ENCODE measurements at regions not wholly inside any gene's neighbourhood (a gene's known extent, or its start where the extent isn't known, plus 50 kb on each side); places are given as distances from the start of the nearest gene placed in this dataset.

DNA sequence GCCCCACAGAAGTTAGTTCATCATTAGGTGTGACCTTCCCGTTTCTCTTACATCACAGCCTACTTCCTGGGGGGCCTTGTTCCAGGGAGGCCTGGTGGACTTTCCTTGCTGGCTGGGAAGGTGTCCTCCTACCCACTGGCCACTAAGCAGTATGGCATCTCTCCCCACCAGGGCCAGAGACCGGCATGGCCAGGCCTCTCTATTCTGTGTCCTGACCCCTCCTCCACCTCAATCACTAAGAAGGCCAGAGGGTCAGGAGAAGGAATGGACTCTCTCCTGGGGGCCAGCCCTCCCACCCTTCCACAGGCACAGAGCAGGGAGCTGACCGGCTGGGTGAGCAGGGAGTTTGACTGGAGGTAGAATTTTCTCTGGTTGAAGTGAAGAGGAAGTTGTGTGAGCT, 81.9 kb downstream of the PJA1 start:
- TF ChIP-seq, protein P1, sequence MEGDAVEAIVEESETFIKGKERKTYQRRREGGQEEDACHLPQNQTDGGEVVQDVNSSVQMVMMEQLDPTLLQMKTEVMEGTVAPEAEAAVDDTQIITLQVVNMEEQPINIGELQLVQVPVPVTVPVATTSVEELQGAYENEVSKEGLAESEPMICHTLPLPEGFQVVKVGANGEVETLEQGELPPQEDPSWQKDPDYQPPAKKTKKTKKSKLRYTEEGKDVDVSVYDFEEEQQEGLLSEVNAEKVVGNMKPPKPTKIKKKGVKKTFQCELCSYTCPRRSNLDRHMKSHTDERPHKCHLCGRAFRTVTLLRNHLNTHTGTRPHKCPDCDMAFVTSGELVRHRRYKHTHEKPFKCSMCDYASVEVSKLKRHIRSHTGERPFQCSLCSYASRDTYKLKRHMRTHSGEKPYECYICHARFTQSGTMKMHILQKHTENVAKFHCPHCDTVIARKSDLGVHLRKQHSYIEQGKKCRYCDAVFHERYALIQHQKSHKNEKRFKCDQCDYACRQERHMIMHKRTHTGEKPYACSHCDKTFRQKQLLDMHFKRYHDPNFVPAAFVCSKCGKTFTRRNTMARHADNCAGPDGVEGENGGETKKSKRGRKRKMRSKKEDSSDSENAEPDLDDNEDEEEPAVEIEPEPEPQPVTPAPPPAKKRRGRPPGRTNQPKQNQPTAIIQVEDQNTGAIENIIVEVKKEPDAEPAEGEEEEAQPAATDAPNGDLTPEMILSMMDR (IDR thresholded peaks at IDR 0.05) = no peak
- no peak for TF ChIP-seq ZFX (IDR thresholded peaks at IDR 0.05; ENCODE audit: borderline replicate concordance)
- no peak overlapping the region for H3K27ac ChIP-seq

DNA sequence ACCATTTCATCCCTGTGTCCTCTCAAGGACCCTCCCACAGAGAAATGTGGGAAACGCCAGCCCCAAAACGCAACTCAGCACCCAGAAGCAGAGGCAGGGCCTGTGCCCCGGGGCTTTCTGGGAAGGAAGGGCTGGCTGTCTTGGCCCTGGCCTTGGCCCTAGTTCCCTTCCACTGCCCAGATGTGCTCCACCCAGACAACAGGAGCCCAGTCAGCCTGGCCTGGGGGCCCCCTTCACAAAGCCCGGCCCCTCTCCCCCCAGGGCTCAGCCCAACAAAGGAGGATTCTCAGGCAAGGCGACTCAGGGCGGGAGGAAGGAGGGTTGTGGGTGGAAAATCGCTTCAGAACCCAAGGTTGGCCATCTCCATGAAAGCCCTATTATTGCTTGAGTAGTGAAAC, 82.5 kb downstream of the PJA1 start:
- no peak overlapping the region for H3K27ac ChIP-seq
- TF ChIP-seq ZFX (IDR thresholded peaks at IDR 0.05; ENCODE audit: borderline replicate concordance) = no peak
- TF ChIP-seq, protein P1 (IDR thresholded peaks at IDR 0.05) = no peak

DNA sequence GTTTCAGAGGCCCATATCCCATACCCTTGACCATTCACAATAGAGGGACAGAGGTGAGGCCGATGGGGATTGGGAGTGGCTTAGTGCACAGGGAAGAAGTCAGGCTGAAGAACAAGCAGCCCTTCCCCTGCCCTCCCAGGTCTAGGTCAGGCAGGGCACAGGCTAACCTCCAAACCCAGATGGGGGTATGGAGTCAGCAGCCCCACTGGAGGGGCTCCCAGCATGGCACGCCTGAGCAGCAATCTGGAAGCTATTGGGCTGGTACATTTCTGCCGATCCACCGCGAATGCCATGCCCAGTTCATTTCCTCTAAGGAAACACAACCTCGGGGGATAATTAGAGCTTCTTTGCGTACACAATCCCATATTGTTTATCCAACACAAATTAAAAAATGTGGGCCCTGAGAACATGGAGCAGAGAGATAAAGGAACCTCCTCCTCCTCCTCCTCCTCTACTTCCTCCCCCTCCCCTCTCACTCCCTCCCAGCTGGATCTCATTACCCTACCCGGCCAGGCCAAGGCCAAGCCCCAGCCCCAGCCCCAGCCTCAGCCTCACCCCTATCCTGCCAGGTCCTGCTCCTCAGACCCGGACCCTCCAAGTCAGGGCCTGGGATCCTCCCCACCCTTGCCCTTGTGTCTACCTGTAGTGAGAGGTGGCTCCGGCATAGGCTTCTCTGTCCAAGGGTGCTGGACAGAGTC, 83.0 kb downstream of the PJA1 start:
- no peak for TF ChIP-seq ZFX (IDR thresholded peaks at IDR 0.05; ENCODE audit: borderline replicate concordance)
- TF ChIP-seq, protein P1 (IDR thresholded peaks at IDR 0.05) = no peak
- no peak overlapping the region for H3K27ac ChIP-seq

DNA sequence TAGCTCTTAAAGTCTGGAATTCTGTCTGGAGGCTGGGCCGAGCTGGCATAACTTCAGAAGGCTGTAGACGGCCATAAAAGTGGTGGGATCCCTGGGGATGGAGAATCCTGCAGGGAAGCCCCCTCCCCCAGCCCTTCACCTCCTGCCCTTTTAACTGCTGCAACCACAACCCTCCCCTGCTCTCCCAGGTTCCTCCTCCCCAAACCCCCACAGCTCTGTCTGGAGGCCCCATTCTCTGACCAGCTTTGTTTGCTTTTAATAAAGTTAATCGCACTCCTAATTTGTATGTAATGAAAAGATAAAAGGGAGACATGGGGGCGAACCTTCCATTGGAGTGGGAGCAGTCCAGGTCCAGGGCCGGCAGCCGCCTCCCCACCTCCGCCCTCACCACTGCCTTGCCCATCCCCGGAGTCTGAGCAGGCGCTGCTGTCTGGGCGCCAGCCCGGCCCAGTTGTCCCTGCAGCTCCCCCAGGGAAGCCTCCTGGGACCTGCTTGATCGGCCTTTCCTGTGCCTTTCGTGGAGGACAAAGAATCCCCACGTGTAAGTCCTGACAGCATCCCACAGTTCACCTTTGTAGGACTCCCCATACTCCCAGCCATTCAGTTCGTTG, 84.3 kb downstream of the PJA1 start:
- no peak for TF ChIP-seq ZFX (IDR thresholded peaks at IDR 0.05; ENCODE audit: borderline replicate concordance)
- TF ChIP-seq, protein P1 (IDR thresholded peaks at IDR 0.05) = no peak
- H3K27ac ChIP-seq = no peak overlapping the region

DNA sequence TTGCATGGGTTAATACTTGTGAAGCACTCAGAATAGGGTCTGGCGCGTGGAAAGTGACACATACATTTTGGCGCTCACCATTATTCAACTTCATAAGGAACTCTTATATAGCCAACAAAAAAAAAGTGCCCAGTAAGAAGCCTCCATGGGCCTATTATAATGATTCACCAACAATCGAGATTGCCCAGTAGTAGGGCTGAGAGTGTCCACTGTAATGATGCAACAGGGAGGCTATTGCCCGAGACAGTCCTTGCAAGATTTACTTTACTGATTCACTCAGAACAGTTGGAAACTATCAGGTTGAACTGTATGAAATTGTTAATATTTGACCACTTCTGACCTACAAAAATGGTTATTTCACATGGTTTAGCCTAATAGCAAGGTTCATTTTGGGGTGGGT, 86.0 kb downstream of the PJA1 start:
- TF ChIP-seq, protein P1 (IDR thresholded peaks at IDR 0.05) = no peak
- TF ChIP-seq ZFX (IDR thresholded peaks at IDR 0.05; ENCODE audit: borderline replicate concordance) = no peak
- no peak overlapping the region for H3K27ac ChIP-seq

DNA sequence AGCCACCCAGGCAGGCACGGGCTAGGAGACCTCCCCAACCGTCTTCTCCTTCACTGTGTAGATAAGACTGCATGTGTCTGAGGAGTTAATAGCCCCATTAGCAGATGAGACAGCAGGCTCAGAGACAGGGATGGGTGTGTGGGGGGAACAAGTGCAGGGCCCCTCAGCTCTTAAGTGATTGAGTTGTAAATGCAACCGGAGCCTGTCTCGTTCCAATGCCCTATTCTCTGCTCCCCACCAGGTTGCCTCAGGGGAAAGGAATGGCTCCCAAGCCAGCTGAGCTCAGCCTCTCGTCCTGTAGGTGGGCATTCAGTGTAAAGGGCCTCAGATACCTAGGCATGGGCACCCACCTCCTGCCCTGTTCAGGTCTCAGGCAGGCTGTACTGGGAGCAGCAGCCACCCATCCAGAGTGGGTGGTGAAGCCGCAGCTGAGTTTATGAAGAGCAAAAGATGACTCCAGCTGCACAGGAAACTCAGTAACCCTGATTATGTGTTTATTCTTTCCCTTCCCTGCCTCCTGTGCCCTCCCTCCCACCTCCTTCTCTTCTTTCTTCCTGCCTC, 87.3 kb downstream of the PJA1 start:
- TF ChIP-seq, protein P1 (IDR thresholded peaks at IDR 0.05) = no peak
- no peak for TF ChIP-seq ZFX (IDR thresholded peaks at IDR 0.05; ENCODE audit: borderline replicate concordance)
- H3K27ac ChIP-seq = no peak overlapping the region

DNA sequence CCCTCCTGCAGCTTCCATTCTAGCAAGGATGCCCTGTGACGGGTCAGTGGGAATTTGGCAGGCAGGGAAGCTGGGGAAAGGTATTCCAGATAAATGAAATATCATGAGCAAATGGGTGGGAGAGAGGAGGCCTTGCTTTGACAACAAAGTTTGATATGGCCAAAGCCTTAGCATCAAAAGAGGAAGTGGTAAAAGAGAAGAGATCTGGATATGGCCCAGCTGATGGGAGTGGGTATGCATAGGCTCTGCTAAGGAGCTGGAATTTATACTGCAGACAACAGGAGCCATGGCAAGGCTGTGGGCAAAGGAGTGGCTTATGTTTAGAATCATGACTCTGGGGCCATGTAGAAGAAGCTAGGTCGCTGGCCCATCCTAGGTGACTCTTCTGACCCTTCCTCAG, 89.2 kb downstream of the PJA1 start:
- TF ChIP-seq, protein P1 (IDR thresholded peaks at IDR 0.05) = no peak
- TF ChIP-seq ZFX (IDR thresholded peaks at IDR 0.05; ENCODE audit: borderline replicate concordance) = no peak
- no peak overlapping the region for H3K27ac ChIP-seq
